ENCODE measurements at regions not wholly inside any gene's neighbourhood (a gene's known extent, or its start where the extent isn't known, plus 50 kb on each side); places are given as distances from the start of the nearest gene placed in this dataset.

GRCh38 chr18:38115201-38115600, 549.6 kb upstream of the CELF4 start:
- TF ChIP-seq POLR2AphosphoS5 (IDR thresholded peaks at IDR 0.05; ENCODE audit: low read depth, low read length) = no peak
- TF ChIP-seq SIN3A (IDR thresholded peaks at IDR 0.05; ENCODE audit: borderline replicate concordance, insufficient read depth, low read length) = no peak
- TF ChIP-seq REST (IDR thresholded peaks at IDR 0.05; ENCODE audit: insufficient read depth in 1 of 2, low read depth in 2 of 2, low read length in 2 of 2) = no peak

Measured in PFSK-1 (cell line).